NB4 (cell line): ENCODE measurements at regions not wholly inside any gene's neighbourhood (a gene's known extent, or its start where the extent isn't known, plus 50 kb on each side); places are given as distances from the start of the nearest gene placed in this dataset.

Source experiments
- DNase-seq: peaks from one replicate; pipeline ENCODE4 v3.0.0; 2010; ENCODE audit warnings: low read depth
- H3K4me3 ChIP-seq: one replicate; pipeline ENCODE4 v1.5.1; 2011; ENCODE audit warnings: mild to moderate bottlenecking, low read depth, low read length, moderate library complexity
- MYC ChIP-seq: IDR thresholded peaks from 2 replicates; pipeline ENCODE4 v1.6.1; 2011; ENCODE audit warnings: low read depth, low read length
- POLR2A ChIP-seq: IDR thresholded peaks from 2 replicates; pipeline ENCODE4 v1.6.1; 2011; ENCODE audit warnings: mild to moderate bottlenecking; ENCODE audit not compliant: insufficient read length; ENCODE audit errors: extremely low read depth
- TF ChIP-seq, protein P1 (sequence below): IDR thresholded peaks from one replicate; pipeline ENCODE4 v1.5.1; 2012; ENCODE audit warnings: low read depth, low read length
- TF ChIP-seq, protein P2 (sequence below): IDR thresholded peaks from 2 replicates; pipeline ENCODE4 v1.6.1; 2011; ENCODE audit warnings: low read depth, low read length

DNA sequence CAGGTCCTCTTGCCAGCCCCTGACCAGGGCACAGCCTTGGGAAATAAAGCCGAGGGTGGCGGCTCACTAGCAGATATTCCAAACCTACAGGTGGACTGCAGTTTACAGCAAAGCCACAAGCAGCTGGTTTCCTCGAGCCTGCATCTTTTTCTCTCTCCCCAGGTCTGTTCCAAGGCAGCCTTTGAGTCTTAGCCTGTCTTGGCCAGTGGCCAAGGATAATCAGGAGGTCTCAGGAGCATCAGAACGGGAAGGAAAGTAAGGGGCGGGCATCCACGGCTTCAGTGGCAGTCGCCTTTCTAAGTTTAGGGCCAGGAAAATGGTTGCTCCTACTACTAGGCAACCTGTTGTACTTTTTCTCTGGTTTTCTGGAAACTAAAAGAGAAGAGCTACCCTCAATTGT lies 219.7 kb upstream of the ZMIZ1 start:
- H3K4me3 ChIP-seq, result no peak overlapping the region
- no peak for TF ChIP-seq POLR2A
- DNase-seq, result no peak

DNA sequence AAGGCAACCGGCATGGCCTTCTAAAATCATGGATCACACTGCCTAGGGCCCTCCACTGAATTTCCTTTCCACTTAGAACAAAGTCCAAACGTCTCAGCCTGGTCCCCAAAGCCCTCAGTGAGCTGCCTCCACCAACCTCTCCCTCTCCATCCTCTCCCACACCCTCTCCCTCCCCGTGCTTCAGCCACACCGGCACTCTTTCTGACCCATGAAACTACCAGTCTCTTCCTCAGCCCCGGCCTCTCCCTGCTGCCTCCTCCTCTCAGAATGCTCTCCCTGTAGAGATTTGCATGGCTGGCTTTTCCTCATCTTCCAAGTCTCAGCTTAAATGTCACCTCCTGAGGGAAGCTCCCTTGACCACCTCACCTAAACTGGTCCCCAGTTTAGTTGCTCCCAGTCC lies 219.0 kb upstream of the ZMIZ1 start:
- TF ChIP-seq, protein P1, sequence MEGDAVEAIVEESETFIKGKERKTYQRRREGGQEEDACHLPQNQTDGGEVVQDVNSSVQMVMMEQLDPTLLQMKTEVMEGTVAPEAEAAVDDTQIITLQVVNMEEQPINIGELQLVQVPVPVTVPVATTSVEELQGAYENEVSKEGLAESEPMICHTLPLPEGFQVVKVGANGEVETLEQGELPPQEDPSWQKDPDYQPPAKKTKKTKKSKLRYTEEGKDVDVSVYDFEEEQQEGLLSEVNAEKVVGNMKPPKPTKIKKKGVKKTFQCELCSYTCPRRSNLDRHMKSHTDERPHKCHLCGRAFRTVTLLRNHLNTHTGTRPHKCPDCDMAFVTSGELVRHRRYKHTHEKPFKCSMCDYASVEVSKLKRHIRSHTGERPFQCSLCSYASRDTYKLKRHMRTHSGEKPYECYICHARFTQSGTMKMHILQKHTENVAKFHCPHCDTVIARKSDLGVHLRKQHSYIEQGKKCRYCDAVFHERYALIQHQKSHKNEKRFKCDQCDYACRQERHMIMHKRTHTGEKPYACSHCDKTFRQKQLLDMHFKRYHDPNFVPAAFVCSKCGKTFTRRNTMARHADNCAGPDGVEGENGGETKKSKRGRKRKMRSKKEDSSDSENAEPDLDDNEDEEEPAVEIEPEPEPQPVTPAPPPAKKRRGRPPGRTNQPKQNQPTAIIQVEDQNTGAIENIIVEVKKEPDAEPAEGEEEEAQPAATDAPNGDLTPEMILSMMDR, result no peak
- TF ChIP-seq POLR2A (no peak), MYC (no peak)
- TF ChIP-seq, protein P2, sequence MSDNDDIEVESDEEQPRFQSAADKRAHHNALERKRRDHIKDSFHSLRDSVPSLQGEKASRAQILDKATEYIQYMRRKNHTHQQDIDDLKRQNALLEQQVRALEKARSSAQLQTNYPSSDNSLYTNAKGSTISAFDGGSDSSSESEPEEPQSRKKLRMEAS, result no peak
- no peak overlapping the region for H3K4me3 ChIP-seq
- no peak for DNase-seq

DNA sequence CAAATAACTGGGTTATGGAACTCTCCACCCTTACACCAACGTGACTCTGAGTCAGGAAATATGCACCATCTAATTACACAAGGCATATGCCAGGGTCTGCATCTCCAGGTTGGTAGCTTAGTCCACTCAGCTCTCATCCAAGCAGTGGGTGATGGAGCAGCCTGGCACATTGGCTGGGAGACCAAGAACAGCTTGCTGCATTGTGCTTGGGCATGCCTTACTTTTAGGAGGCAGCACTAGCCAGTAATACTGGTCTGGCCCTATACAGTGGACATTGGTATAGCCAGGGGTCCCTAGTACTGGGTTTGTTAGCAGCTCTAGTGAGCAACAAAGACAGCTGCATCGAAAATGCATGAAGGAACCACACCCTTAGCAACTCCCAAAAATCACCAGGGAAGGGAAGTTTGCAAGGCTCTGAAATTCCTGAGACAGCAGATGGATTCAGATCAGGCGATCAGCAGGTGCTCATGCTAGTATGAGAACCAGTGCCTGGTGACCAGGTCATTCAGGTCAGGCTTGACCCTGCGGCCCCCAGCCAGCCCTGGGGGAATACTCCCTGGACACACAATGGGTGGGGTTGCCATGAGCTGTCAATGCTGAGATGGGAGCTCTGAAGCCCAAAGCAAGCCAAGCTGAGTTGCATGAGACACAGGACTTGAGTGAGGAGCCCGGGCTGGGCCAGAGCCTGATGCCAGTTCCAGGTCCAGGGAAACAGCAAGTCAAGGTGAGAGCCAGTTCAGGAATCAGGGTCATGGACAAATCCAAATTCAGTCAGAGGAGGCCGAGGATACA lies 217.9 kb upstream of the ZMIZ1 start:
- H3K4me3 ChIP-seq, result no peak overlapping the region
- TF ChIP-seq, protein P1, result no peak
- TF ChIP-seq POLR2A (no peak), MYC (no peak)
- TF ChIP-seq, protein P2, result no peak
- DNase-seq, result no peak

DNA sequence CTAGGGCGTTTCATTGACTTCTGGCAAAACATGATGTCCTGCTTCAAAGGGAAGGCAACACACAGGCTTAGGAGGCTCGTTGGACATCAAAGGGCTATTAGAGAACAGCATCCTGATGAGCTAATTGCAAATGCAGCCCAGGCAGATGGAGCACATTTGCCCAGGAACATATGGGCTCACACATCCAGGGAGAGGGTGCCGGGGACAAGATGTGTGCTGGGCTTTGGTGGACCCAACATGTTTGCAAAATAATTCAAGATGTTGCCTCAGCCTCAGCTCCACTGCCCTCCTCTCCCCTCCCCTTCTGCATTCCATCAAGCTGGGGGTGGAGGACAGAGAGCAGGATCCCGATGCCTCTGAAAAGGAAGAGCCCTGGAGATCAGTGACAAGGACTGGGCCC lies 217.1 kb upstream of the ZMIZ1 start:
- no peak for DNase-seq
- no peak for TF ChIP-seq MYC
- TF ChIP-seq, protein P1, result no peak
- no peak for TF ChIP-seq POLR2A
- TF ChIP-seq, protein P2, result no peak
- no peak overlapping the region for H3K4me3 ChIP-seq

DNA sequence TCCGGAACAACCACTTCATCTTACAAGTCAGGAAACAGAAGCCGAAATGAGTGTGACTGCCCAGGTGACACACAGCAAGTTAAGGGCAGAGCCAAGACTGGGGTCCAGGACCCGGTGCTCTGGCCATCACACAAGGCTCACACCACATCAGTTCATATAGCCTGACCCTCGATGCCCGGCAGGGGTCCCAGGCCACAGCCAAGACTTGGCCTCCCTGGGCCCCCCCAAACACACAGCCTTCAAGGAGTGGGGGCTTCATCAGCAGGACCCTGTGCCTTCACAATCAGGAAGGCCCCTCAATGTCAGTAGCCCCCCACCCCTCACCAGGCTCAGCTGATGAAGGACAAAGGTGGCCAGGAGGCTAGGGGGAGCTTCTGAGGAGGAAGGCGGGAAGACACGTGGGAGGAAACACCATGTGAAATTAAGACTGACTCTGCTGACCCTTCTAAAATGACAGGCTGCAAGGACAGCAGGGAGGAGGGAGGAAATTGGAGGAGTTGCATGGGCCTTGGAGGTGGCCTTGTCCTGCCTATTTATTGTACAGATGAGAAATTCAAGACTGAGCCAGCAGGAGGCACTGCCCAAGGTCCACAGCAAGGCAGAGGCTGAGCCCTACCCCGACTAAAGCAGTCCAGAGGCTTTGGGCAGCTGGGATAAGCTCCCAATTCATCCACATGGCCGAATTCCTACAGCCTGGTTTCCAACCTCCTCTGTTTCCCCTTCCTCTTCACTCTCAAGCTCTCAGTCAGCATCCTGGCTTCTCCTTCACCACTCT lies 216.1 kb upstream of the ZMIZ1 start:
- no peak overlapping the region for H3K4me3 ChIP-seq
- TF ChIP-seq, protein P2, result 0 out of 2 replicates have a peak, but pooled peaks have one; percentile 9
- TF ChIP-seq, protein P1, result peak; percentile 18
- TF ChIP-seq POLR2A, result no peak
- TF ChIP-seq MYC, result no peak
- DNase-seq, result peak; percentile 47

DNA sequence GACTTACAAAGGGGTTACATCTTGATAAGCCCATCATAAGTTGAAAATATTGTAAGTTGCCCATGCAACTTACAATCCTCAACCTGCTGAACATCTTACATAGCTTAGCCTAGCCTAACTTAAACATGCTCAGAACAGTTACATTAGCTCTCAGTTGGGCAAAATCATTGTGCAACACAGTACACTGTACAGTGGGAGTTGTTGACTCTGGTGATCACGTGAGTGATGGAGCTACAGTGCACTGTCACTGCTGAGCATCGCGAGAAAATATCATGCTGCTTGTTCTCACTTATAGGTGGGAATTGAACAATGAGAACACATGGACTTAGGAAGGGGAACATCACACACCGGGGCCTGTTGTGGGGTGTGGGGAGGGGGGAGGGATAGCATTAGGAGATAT lies 214.9 kb upstream of the ZMIZ1 start:
- DNase-seq, result peak; percentile 32
- TF ChIP-seq POLR2A (no peak), MYC (no peak)
- TF ChIP-seq, protein P2, result no peak
- no peak overlapping the region for H3K4me3 ChIP-seq
